Neural cell (in vitro differentiated cells): ENCODE measurements at regions not wholly inside any gene's neighbourhood (a gene's known extent, or its start where the extent isn't known, plus 50 kb on each side); places are given as distances from the start of the nearest gene placed in this dataset.

ENCODE experiments used
- H2AFZ ChIP-seq: fragments of 200-600, 300-800 bp; sonication (generic), shearing (Covaris generic); 2 replicates; pipeline ENCODE4 v1.6.0; 2014; ENCODE audit warnings: low read depth, mild to moderate bottlenecking, antibody characterized with exemption, low read length, moderate library complexity
- H3F3A ChIP-seq: fragments of 200-600 bp; shearing (Covaris generic); 2 replicates; pipeline ENCODE4 v1.6.1; 2016; ENCODE audit warnings: mild to moderate bottlenecking, moderate library complexity, mixed read lengths, antibody characterized with exemption, low read length; ENCODE audit not compliant: insufficient read depth, poor library complexity, severe bottlenecking
- H3K27ac ChIP-seq: fragments of 200-600, 300-800 bp; sonication (generic), shearing (Covaris generic); 2 replicates; pipeline ENCODE4 v1.5.1; 2014; ENCODE audit warnings: mild to moderate bottlenecking, low read length, moderate library complexity
- H3K27me3 ChIP-seq: fragments of 300-800, 200-600 bp; sonication (generic), shearing (Covaris generic); 2 replicates; pipeline ENCODE4 v1.6.0; 2014; ENCODE audit warnings: mild to moderate bottlenecking, low read depth, low read length, moderate library complexity; ENCODE audit not compliant: insufficient read depth
- H3K36me3 ChIP-seq: fragments of 300-800, 200-600 bp; sonication (generic), shearing (Covaris generic); 2 replicates; pipeline ENCODE4 v1.5.1; 2014; ENCODE audit warnings: mild to moderate bottlenecking, antibody characterized with exemption, low read length, moderate library complexity; ENCODE audit not compliant: insufficient read depth
- H3K4me2 ChIP-seq: fragments of 300-800, 200-600 bp; sonication (generic), shearing (Covaris generic); 2 replicates; pipeline ENCODE4 v1.6.0; 2014; ENCODE audit warnings: mild to moderate bottlenecking, low read length
- H3K4me3 ChIP-seq: fragments of 300-800, 200-600 bp; sonication (generic), shearing (Covaris generic); 2 replicates; pipeline ENCODE4 v1.5.1; 2014; ENCODE audit warnings: mild to moderate bottlenecking, low read length, moderate library complexity
- H3K79me2 ChIP-seq: fragments of 200-600 bp; shearing (Covaris generic); replicated peaks from 2 replicates; pipeline ENCODE4 v1.6.0; 2014; ENCODE audit warnings: mild to moderate bottlenecking, low read length, moderate library complexity; ENCODE audit not compliant: insufficient read depth
- H3K9ac ChIP-seq: fragments of 300-800, 200-600 bp; sonication (generic), shearing (Covaris generic); 2 replicates; pipeline ENCODE4 v1.6.1; 2016; ENCODE audit warnings: mild to moderate bottlenecking, low read length, mixed read lengths
- H3K9me2 ChIP-seq: fragments of 200-600 bp; shearing (Covaris generic); 2 replicates; pipeline ENCODE4 v1.6.1; 2016; ENCODE audit warnings: mild to moderate bottlenecking, low read length, mixed read lengths; ENCODE audit not compliant: insufficient read depth
- H3K9me3 ChIP-seq: fragments of 200-600, 300-800 bp; sonication (generic), shearing (Covaris generic); 2 replicates; pipeline ENCODE4 v1.6.1; 2016; ENCODE audit warnings: mild to moderate bottlenecking, mixed run types, low read length, moderate library complexity, mixed read lengths
- H4K20me1 ChIP-seq: fragments of 200-600 bp; shearing (Covaris generic); 2 replicates; pipeline ENCODE4 v1.6.1; 2016; ENCODE audit warnings: mild to moderate bottlenecking, mixed run types; ENCODE audit not compliant: insufficient read depth
- CTCF ChIP-seq: fragments of 450-650 bp; IDR thresholded peaks from 2 replicates; pipeline ENCODE4 v1.5.1; 2014; ENCODE audit warnings: antibody characterized with exemption, mild to moderate bottlenecking, moderate library complexity; ENCODE audit not compliant: poor library complexity, severe bottlenecking
- EP300 ChIP-seq: fragments of 450-650 bp; conservative IDR thresholded peaks from 2 replicates; pipeline ENCODE4 v1.6.1; 2014; ENCODE audit warnings: antibody characterized with exemption, mild to moderate bottlenecking, moderate library complexity; ENCODE audit not compliant: poor library complexity, severe bottlenecking
- EZH2 ChIP-seq: fragments of 200-600, 300-800 bp; shearing (Covaris generic), sonication (generic); IDR thresholded peaks from 2 replicates; pipeline ENCODE4 v1.6.1; 2014; ENCODE audit warnings: antibody characterized with exemption, low read length, borderline replicate concordance, mild to moderate bottlenecking; ENCODE audit not compliant: insufficient read depth, poor library complexity, severe bottlenecking
- MXI1 ChIP-seq: fragments of 450-650 bp; conservative IDR thresholded peaks from 2 replicates; pipeline ENCODE4 v1.6.1; 2014; ENCODE audit warnings: antibody characterized with exemption, mild to moderate bottlenecking; ENCODE audit not compliant: poor library complexity, severe bottlenecking
- POLR2AphosphoS5 ChIP-seq: IDR thresholded peaks from 2 replicates; pipeline ENCODE4 v1.6.1; 2012
- RAD21 ChIP-seq: fragments of 450-650 bp; conservative IDR thresholded peaks from 2 replicates; pipeline ENCODE4 v1.6.1; 2014; ENCODE audit warnings: antibody characterized with exemption, mild to moderate bottlenecking, moderate library complexity
- REST ChIP-seq: IDR thresholded peaks from 2 replicates; pipeline ENCODE4 v1.6.1; 2012; ENCODE audit warnings: borderline replicate concordance
- SMC3 ChIP-seq: fragments of 450-650 bp; conservative IDR thresholded peaks from 2 replicates; pipeline ENCODE4 v1.6.1; 2014; ENCODE audit warnings: antibody characterized with exemption, mild to moderate bottlenecking, moderate library complexity; ENCODE audit not compliant: poor library complexity
- TAF1 ChIP-seq: IDR thresholded peaks from 2 replicates; pipeline ENCODE4 v1.6.1; 2012; ENCODE audit warnings: low read depth

- no peaks in the 10 kb centered on the region for H3K9me2 ChIP-seq
- no peaks in the 10 kb centered on the region for H3K36me3 ChIP-seq
- H3K9me3 ChIP-seq: no peaks in the 10 kb centered on the region
- H3K4me2 ChIP-seq: no peak overlapping the region
- no peaks in the 10 kb centered on the region for H3K79me2 ChIP-seq
- H3K27me3 ChIP-seq: no peaks in the 10 kb centered on the region
- no peak overlapping the region for H3K9ac ChIP-seq
- H3K27ac ChIP-seq: no peak overlapping the region
- H3K4me3 ChIP-seq: no peak overlapping the region
- no peaks in the 10 kb centered on the region for H4K20me1 ChIP-seq
- H3F3A ChIP-seq: no peaks in the 10 kb centered on the region
- TF ChIP-seq EP300 (no peak), POLR2AphosphoS5 (no peak), REST (no peak), MXI1 (no peak), SMC3 (no peak), EZH2 (no peak), TAF1 (no peak), CTCF (no peak), RAD21 (no peak)
- H2AFZ ChIP-seq: no peak overlapping the region
These were observed 2222.3 kb upstream of the AGA start for GRCh38 chr4:179664430-179665027.

- H3K9ac ChIP-seq: no peak overlapping the region
- H3K27me3 ChIP-seq: no peaks in the 10 kb centered on the region
- H3F3A ChIP-seq: no peaks in the 10 kb centered on the region
- no peaks in the 10 kb centered on the region for H4K20me1 ChIP-seq
- no peaks in the 10 kb centered on the region for H3K36me3 ChIP-seq
- no peaks in the 10 kb centered on the region for H3K9me3 ChIP-seq
- no peak overlapping the region for H3K27ac ChIP-seq
- no peak overlapping the region for H3K4me3 ChIP-seq
- no peak for TF ChIP-seq REST
- no peak for TF ChIP-seq EZH2
- no peak for TF ChIP-seq CTCF
- TF ChIP-seq MXI1: no peak
- TF ChIP-seq EP300: no peak
- TF ChIP-seq POLR2AphosphoS5: no peak
- no peak for TF ChIP-seq TAF1
- TF ChIP-seq SMC3: no peak
- TF ChIP-seq RAD21: no peak
- no peaks in the 10 kb centered on the region for H3K9me2 ChIP-seq
- H3K79me2 ChIP-seq: no peaks in the 10 kb centered on the region
- no peak overlapping the region for H2AFZ ChIP-seq
- no peak overlapping the region for H3K4me2 ChIP-seq
These were observed 2224.0 kb upstream of the AGA start for GRCh38 chr4:179666226-179666625.
